Spleen (tissue), 11 donors: ENCODE measurements at regions not wholly inside any gene's neighbourhood (a gene's known extent, or its start where the extent isn't known, plus 50 kb on each side); places are given as distances from the start of the nearest gene placed in this dataset.

ENCODE experiments used
- DNase-seq: peaks from one replicate; pipeline ENCODE4 v3.0.0-alpha.2; 2020
- H3K27ac ChIP-seq, 8 donors: fragments of 200-600 bp; sonication (generic) in 7 of 8; 1 replicate in 4 of 8; 2 replicates in 4 of 8; pipeline versions ENCODE4 v1.5.0 to v1.8.0; 2016 to 2021; ENCODE audit warnings: inconsistent platforms in 4 of 8, mild to moderate bottlenecking in 4 of 8, moderate library complexity in 1 of 8
- H3K27me3 ChIP-seq, 7 donors: fragments of 200-600 bp; sonication (generic) in 6 of 7; replicated peaks in 1 of 7; 1 replicate in 4 of 7; 2 replicates in 3 of 7; pipeline versions ENCODE4 v1.5.0 to v1.8.0; 2016 to 2021; ENCODE audit warnings: inconsistent platforms in 3 of 7, mild to moderate bottlenecking in 1 of 7
- H3K36me3 ChIP-seq, 6 donors: fragments of 200-600 bp; sonication (generic) in 5 of 6; 1 replicate in 4 of 6; 2 replicates in 2 of 6; pipeline versions ENCODE4 v1.5.0 to v1.8.0; 2016 to 2021; ENCODE audit warnings: inconsistent platforms in 2 of 6
- H3K4me1 ChIP-seq, 6 donors: fragments of 200-600 bp; sonication (generic) in 5 of 6; 1 replicate in 3 of 6; 2 replicates in 3 of 6; pipeline versions ENCODE4 v1.5.0 to v1.8.0; 2016 to 2021; ENCODE audit warnings: inconsistent platforms in 3 of 6
- H3K4me3 ChIP-seq, 8 donors: fragments of 200-600 bp; sonication (generic) in 7 of 8; 1 replicate in 4 of 8; 2 replicates in 4 of 8; pipeline versions ENCODE4 v1.5.0 to v1.8.0; 2016 to 2021; ENCODE audit warnings: inconsistent platforms in 4 of 8, mild to moderate bottlenecking in 4 of 8, moderate library complexity in 2 of 8
- H3K9me3 ChIP-seq, 8 donors: fragments of 200-600 bp; sonication (generic) in 7 of 8; 1 replicate in 4 of 8; 2 replicates in 4 of 8; pipeline versions ENCODE4 v1.5.0 to v1.8.0; 2016 to 2021; ENCODE audit warnings: inconsistent platforms in 4 of 8
- CTCF ChIP-seq, 11 experiments: fragments of 200-600 bp in 7 of 11; fragments of 450-650 bp in 4 of 11; sonication (generic) in 4 of 11; IDR thresholded peaks in 8 of 11; conservative IDR thresholded peaks in 3 of 11; 1 replicate in 7 of 11; 2 replicates in 4 of 11; pipeline versions ENCODE4 v1.4.0 to v1.8.0; 2016 to 2021; ENCODE audit warnings: antibody characterized with exemption in 11 of 11, inconsistent platforms in 4 of 11, mild to moderate bottlenecking in 1 of 11
- POLR2A ChIP-seq, 3 donors: fragments of 450-650 bp; IDR thresholded peaks; one replicate each; pipeline ENCODE4 v1.5.1; 2017; ENCODE audit warnings: antibody characterized with exemption in 3 of 3, mild to moderate bottlenecking in 1 of 3
- POLR2AphosphoS5 ChIP-seq, 3 donors: sonication (generic); formaldehyde crosslinking; IDR thresholded peaks; one replicate each; pipeline ENCODE4 v1.5.1; 2017; ENCODE audit warnings: antibody characterized with exemption in 3 of 3
- WGBS, 5 donors: extraction: QIAGEN DNeasy Blood & Tissue Kit in 3 of 5; methylation state at CpG; one replicate each; pipeline versions ENCODE4 v1.1.5 to v1.1.7; 2013 to 2018; 5-methylcytosine and 5-hydroxymethylcytosine counted together
- intact Hi-C: fragments of 100-400 bp; cut with DNase I; formaldehyde crosslinking; loops from one replicate; pipeline ENCODE4 v1.15.0; 2023; ENCODE audit warnings: low total_unique reads
- donor health status: healthy with polysubstance abuse.
- donor health status: DM: no; HTN: no; CAD: no; lungs with moderate emphysema.
- donor health status: DM: no; HTN: no; CAD: no.
- donor health status: Bipolar disorder and iron deficiency.
- donor health status: healthy.
- donor health status: DM: no; HTN: no; CAD: no.
- donor health status: DM: yes; HTN: yes; CAD: no.

- Histone ChIP-seq H3K27ac (no peak overlapping the region), H3K4me3 (no peak overlapping the region), H3K36me3 (no peaks in the 10 kb centered on the region), H3K27me3 (no peaks in the 10 kb centered on the region), H3K9me3 (peaks cover 0 to 37% (median 20%) of the 10 kb centered on the region in 8 donors), H3K4me1 (peaks cover 0 to 7% (median 0%) of the 10 kb centered on the region in 6 donors)
- WGBS, 5 donors = 42 to 48% (median 45%) methylated on average over 2 of the region's 2 CpGs
- intact Hi-C loops = no loop called here
- DNase-seq = no peak
- TF ChIP-seq POLR2AphosphoS5 (IDR thresholded peaks at IDR 0.05) (no peak), POLR2A (IDR thresholded peaks at IDR 0.05) (no peak)
Measured at GRCh38 chr2:8244639-8245038, 437.2 kb upstream of the ID2 start.

DNA sequence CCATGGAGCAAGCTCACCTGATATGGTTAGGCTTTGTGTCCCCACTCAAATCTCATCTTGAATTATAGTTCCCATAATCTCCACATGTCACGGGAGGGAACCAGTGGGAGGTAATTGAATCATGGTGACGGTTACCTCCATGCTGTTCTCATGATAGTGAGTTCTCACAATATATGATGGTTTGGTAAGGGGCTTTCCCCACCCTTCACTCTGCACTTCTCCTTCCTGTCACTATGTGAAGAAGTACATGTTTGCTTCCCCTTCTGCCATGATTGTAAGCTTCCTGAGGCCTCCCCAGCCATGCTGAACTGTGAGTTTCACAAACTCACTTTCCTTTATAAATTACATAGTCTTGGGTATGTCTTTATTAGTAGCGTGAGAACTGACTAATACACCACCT is 435.7 kb upstream of the ID2 start:
- no peaks in the 10 kb centered on the region for H3K36me3 ChIP-seq
- no peak overlapping the region for H3K4me3 ChIP-seq
- H3K4me1 ChIP-seq = peaks cover 0 to 6% (median 0%) of the 10 kb centered on the region in 6 donors
- no peak for TF ChIP-seq CTCF (IDR thresholded peaks at IDR 0.05 in 8 of 11, conservative IDR thresholded peaks at IDR 0.05 in 3 of 11)
- no peak for TF ChIP-seq POLR2AphosphoS5 (IDR thresholded peaks at IDR 0.05)
- TF ChIP-seq POLR2A (IDR thresholded peaks at IDR 0.05) = no peak
- no peak overlapping the region for H3K27ac ChIP-seq
- 91 to 100% (median 94%) methylated on average over 3 of the region's 3 CpGs for whole genome bisulfite sequencing, 5 donors
- DNase-seq = no peak
- H3K27me3 ChIP-seq = no peaks in the 10 kb centered on the region
- intact Hi-C loops = no loop called here
- peaks cover 0 to 49% (median 28%) of the 10 kb centered on the region in 8 donors for H3K9me3 ChIP-seq

DNA sequence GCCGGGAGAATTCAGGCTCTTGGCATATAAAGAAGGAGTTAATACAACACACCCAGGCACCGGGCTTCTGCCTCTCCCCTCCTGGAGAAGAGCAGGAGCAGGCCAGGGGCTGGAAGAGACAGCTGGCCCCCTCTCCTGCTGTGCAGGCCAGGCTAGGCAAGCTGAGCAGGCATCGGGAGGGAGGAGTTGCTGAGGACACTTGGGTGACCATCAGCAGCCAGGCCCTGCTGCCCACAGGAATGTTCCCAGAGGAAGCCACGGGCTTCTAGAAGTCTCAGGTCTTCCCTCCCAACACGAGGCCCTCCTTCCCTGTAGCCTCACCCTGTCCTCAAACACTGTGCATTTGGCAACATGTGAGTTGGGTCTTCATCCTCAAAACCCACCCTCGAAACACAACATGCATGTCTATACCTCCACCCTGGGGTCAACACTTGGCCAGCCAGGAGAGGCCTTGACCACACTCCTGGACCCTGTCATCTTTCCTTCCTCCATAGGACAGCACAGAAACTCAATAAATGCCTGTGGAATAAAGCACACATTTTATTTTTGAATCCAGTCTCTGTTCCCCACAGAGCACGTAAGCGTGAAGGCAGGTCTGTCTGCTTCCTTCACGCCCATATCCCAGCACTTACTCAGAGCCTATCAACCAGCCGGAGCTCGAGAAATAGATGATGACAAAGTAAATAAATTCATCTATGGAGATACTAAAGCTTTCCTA is 433.8 kb upstream of the ID2 start:
- Histone ChIP-seq H3K27me3 (no peaks in the 10 kb centered on the region), H3K9me3 (peaks cover 0 to 49% (median 28%) of the 10 kb centered on the region in 8 donors), H3K36me3 (no peaks in the 10 kb centered on the region), H3K4me1 (peaks cover 0 to 6% (median 0%) of the 10 kb centered on the region in 6 donors), H3K4me3 (no peak overlapping the region), H3K27ac (no peak overlapping the region)
- TF ChIP-seq POLR2A (IDR thresholded peaks at IDR 0.05) = no peak
- no peak for TF ChIP-seq POLR2AphosphoS5 (IDR thresholded peaks at IDR 0.05)
- TF ChIP-seq CTCF (IDR thresholded peaks at IDR 0.05 in 8 of 11, conservative IDR thresholded peaks at IDR 0.05 in 3 of 11) = no peak
- intact Hi-C loops = no loop called here
- 70 to 84% (median 77%) methylated on average over 10 to 11 of the region's 11 CpGs for WGBS, 5 donors
- no peak for DNase-seq

GRCh38 chr2:8248623-8248957 is 433.3 kb upstream of the ID2 start:
- intact Hi-C loops = no loop called here
- TF ChIP-seq POLR2A (IDR thresholded peaks at IDR 0.05) (no peak), POLR2AphosphoS5 (IDR thresholded peaks at IDR 0.05) (no peak)
- no peaks in the 10 kb centered on the region for H3K36me3 ChIP-seq
- peaks cover 0 to 46% (median 26%) of the 10 kb centered on the region in 8 donors for H3K9me3 ChIP-seq
- WGBS, 5 donors = 64 to 78% (median 74%) methylated on average over 2 of the region's 2 CpGs
- peaks cover 0 to 4% (median 0%) of the 10 kb centered on the region in 7 donors for H3K27me3 ChIP-seq
- no peak overlapping the region for H3K4me3 ChIP-seq
- no peak for DNase-seq
- H3K27ac ChIP-seq = no peak overlapping the region
- H3K4me1 ChIP-seq = peaks cover 0 to 6% (median 0%) of the 10 kb centered on the region in 6 donors

DNA sequence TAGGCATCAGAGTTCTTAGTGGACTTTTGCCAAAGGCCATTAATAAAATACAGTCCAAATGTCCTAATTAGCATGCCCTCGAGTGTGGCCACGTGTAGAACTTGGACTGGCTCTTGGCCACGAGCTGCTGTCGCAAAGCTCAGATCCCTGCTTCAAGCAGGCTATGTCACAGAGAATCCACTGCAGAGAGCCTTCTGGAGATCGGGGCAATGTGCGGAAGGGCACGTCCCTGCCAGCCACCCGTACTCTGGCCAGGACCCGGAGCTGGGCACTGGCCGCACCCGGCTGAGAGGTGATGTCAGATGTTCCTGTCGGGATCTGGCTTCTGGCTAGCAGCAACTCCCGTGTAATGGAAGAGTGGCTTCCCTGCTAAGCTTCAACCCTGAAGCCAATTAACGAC is 432.7 kb upstream of the ID2 start:
- 75 to 94% (median 92%) methylated on average over 12 to 14 of the region's 14 CpGs for WGBS, 5 donors
- Histone ChIP-seq H3K4me3 (no peak overlapping the region), H3K9me3 (peaks cover 0 to 41% (median 24%) of the 10 kb centered on the region in 8 donors), H3K27me3 (peaks cover 0 to 5% (median 0%) of the 10 kb centered on the region in 7 donors), H3K4me1 (peaks cover 0 to 6% (median 0%) of the 10 kb centered on the region in 6 donors), H3K27ac (no peak overlapping the region), H3K36me3 (no peaks in the 10 kb centered on the region)
- intact Hi-C loops = no loop called here
- TF ChIP-seq POLR2A (IDR thresholded peaks at IDR 0.05) (no peak), POLR2AphosphoS5 (IDR thresholded peaks at IDR 0.05) (no peak), CTCF (IDR thresholded peaks at IDR 0.05 in 8 of 11, conservative IDR thresholded peaks at IDR 0.05 in 3 of 11) (no peak)
- no peak for DNase-seq
